Pancreas (tissue), 10 donors: ENCODE measurements at regions not wholly inside any gene's neighbourhood (a gene's known extent, or its start where the extent isn't known, plus 50 kb on each side); places are given as distances from the start of the nearest gene placed in this dataset.

Experiments used
- ATAC-seq, 4 donors: fragments of 200-7000 bp; cut with Tn5 transposase; one replicate each; pipeline versions ENCODE4 v1.8.0 to v1.9.1; 2020; ENCODE audit warnings: mild to moderate bottlenecking in 4 of 4, moderate library complexity in 4 of 4
- DNase-seq, 6 donors: peaks; one replicate each; pipeline ENCODE4 v3.0.0-alpha.2; 2020
- FAIRE-seq: peaks from 2 replicates; lab custom pipeline; 2012; peaks lifted over from hg19 to GRCh38; lab: Jason Lieb, UNC
- H3K27ac ChIP-seq, 4 donors: fragments of 200-600 bp; sonication (generic); 1 replicate in 3 of 4; 2 replicates in 1 of 4; pipeline versions ENCODE4 v1.5.0 to v1.8.0; 2020
- H3K27me3 ChIP-seq, 4 donors: fragments of 200-600 bp; one replicate each; pipeline ENCODE4 v1.8.0; 2021
- H3K36me3 ChIP-seq, 3 donors: fragments of 200-600 bp; sonication (generic) in 1 of 3; one replicate each; pipeline versions ENCODE4 v1.5.0 to v1.8.0; 2020 to 2021
- H3K4me1 ChIP-seq, 3 donors: fragments of 200-600 bp; one replicate each; pipeline ENCODE4 v1.8.0; 2021
- H3K4me3 ChIP-seq, 4 donors: fragments of 200-600 bp; sonication (generic) in 2 of 4; one replicate each; pipeline versions ENCODE4 v1.5.0 to v1.8.0; 2020 to 2021
- H3K9me3 ChIP-seq, 4 donors: fragments of 200-600 bp; one replicate each; pipeline ENCODE4 v1.8.0; 2021
- WGBS, 2 donors: extraction: QIAGEN DNeasy Blood & Tissue Kit; methylation state at CpG; one replicate each; pipeline ENCODE4 v1.1.7; 2013; 5-methylcytosine and 5-hydroxymethylcytosine counted together
- intact Hi-C, 3 donors: fragments of 100-400 bp; cut with DNase I; formaldehyde crosslinking; loops; one replicate each; pipeline versions ENCODE4 v1.11.1 to v1.14.2; 2022
- TF ChIP-seq, protein P1 (sequence below), 4 donors: fragments of 200-600 bp; sonication (generic) in 3 of 4; IDR thresholded peaks; one replicate each; pipeline versions ENCODE4 v1.5.0 to v1.8.0; 2021; ENCODE audit warnings: antibody characterized with exemption in 4 of 4
- donor health status: healthy with polysubstance abuse.
- donor health status: DM: no; HTN: no; CAD: no; lungs with moderate emphysema.
- donor health status: DM: no; HTN: no; CAD: no.
- donor health status: control.
- donor health status: control.
- donor health status: Bipolar disorder and iron deficiency.
- donor health status: DM: yes; HTN: yes; CAD: no.
- donor health status: DM: no; HTN: no; CAD: no.
- donor health status: DM: no; HTN: no; CAD: no.
- donor health status: DM: yes; HTN: yes; CAD: no.

GRCh38 chr2:493228-493627 is 184.0 kb downstream of the TMEM18 start:
- no peak overlapping the region for H3K4me3 ChIP-seq
- FAIRE-seq (no peak), DNase-seq (no peak), ATAC-seq (no peak)
- no peaks in the 10 kb centered on the region for H3K36me3 ChIP-seq
- TF ChIP-seq, protein P1, sequence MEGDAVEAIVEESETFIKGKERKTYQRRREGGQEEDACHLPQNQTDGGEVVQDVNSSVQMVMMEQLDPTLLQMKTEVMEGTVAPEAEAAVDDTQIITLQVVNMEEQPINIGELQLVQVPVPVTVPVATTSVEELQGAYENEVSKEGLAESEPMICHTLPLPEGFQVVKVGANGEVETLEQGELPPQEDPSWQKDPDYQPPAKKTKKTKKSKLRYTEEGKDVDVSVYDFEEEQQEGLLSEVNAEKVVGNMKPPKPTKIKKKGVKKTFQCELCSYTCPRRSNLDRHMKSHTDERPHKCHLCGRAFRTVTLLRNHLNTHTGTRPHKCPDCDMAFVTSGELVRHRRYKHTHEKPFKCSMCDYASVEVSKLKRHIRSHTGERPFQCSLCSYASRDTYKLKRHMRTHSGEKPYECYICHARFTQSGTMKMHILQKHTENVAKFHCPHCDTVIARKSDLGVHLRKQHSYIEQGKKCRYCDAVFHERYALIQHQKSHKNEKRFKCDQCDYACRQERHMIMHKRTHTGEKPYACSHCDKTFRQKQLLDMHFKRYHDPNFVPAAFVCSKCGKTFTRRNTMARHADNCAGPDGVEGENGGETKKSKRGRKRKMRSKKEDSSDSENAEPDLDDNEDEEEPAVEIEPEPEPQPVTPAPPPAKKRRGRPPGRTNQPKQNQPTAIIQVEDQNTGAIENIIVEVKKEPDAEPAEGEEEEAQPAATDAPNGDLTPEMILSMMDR (IDR thresholded peaks at IDR 0.05): no peak
- H3K4me1 ChIP-seq: no peaks in the 10 kb centered on the region
- 68 to 79% methylated on average over 4 of the region's 4 CpGs for WGBS, 2 donors
- no peaks in the 10 kb centered on the region for H3K27me3 ChIP-seq
- H3K9me3 ChIP-seq: no peaks in the 10 kb centered on the region
- intact Hi-C loops: no loop called here
- no peak overlapping the region for H3K27ac ChIP-seq

- Histone ChIP-seq H3K4me3 (no peak overlapping the region), H3K4me1 (no peaks in the 10 kb centered on the region), H3K27ac (no peak overlapping the region), H3K36me3 (no peaks in the 10 kb centered on the region), H3K9me3 (no peaks in the 10 kb centered on the region), H3K27me3 (no peaks in the 10 kb centered on the region)
- FAIRE-seq (no peak), ATAC-seq (no peak), DNase-seq (no peak)
- 64 to 73% methylated on average over 14 of the region's 14 CpGs for WGBS, 2 donors
- intact Hi-C loops: no loop called here
- TF ChIP-seq, protein P1 (IDR thresholded peaks at IDR 0.05): no peak
These were observed 185.0 kb downstream of the TMEM18 start for GRCh38 chr2:492178-492577.

- Histone ChIP-seq H3K27me3 (no peaks in the 10 kb centered on the region), H3K4me1 (no peaks in the 10 kb centered on the region), H3K36me3 (no peaks in the 10 kb centered on the region), H3K4me3 (no peak overlapping the region), H3K27ac (no peak overlapping the region), H3K9me3 (no peaks in the 10 kb centered on the region)
- ATAC-seq: no peak
- TF ChIP-seq, protein P1 (IDR thresholded peaks at IDR 0.05): no peak
- FAIRE-seq: no peak
- 71 to 76% methylated on average over 12 of the region's 12 CpGs for WGBS, 2 donors
- intact Hi-C loops: no loop called here
- no peak for DNase-seq
These were observed 187.4 kb downstream of the TMEM18 start for GRCh38 chr2:489838-490237.

DNA sequence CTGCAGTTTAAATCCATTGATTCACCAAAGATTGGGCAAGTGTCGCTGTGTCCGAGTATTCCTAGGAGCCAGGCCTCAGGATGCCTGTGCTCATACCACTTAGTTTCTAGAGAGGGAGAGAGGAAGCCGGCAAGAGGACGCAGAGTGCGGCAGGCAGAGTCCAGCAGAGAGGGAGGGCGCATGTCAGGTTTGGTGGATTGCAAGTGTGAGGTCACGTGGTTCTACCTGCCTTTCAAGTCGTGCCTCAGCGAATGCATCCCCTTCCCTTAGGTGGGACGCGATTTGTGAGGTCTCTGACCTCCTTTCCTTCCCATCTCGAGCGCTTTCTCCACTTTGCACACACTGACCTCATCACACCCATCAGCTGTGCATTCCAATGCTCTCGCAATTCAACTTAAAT is 188.1 kb downstream of the TMEM18 start:
- intact Hi-C loops: no loop called here
- Histone ChIP-seq H3K9me3 (no peaks in the 10 kb centered on the region), H3K4me3 (no peak overlapping the region), H3K4me1 (no peaks in the 10 kb centered on the region), H3K36me3 (no peaks in the 10 kb centered on the region), H3K27ac (no peak overlapping the region), H3K27me3 (no peaks in the 10 kb centered on the region)
- no peak for FAIRE-seq
- TF ChIP-seq, protein P1 (IDR thresholded peaks at IDR 0.05): no peak
- DNase-seq: no peak
- no peak for ATAC-seq
- 64 to 72% methylated on average over 14 of the region's 14 CpGs for WGBS, 2 donors

DNA sequence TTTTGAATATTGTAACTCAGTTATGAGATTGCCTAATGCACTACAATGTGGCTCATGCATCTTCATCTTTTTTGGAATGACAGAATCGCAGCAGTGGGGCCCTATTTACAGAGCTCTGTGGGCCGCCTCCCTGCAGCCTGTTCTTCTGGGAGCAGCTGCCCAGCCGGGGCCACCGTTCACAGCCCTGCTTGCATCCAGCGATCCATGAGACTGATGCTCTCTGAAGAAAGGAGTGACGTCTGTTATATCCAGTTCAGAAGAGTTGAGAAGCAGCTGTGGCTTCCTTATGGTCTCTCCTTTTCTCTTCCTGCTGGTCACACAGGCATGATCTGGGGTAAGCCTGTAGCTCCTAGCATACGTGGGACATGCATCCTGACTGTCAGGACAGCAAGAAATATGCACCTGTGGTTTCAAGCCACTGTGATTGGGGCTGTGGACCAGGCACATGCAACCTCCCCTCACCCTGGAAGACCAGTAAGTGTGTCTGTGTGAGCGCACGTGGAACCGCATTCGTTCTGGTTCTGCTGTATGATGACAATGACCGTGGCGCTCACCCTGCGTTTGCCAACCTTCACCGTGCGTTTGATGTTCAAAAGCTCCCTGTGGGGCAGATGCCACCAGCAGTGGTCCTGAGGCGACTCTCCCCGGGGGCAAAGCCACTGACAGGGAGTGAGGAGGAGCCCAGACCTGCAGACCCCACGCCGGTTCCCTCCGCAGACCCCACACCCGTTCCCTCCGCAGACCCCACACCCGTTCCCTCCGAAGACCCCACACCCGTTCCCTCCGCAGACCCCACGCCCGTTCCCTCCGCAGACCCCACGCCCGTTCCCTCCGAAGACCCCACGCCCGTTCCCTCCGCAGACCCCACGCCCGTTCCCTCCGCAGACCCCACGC is 189.8 kb downstream of the TMEM18 start:
- 74 to 84% methylated on average over 29 of the region's 40 CpGs for WGBS, 2 donors

More for the DNA sequence above, 189.8 kb downstream of the TMEM18 start:
- Histone ChIP-seq H3K36me3 (no peaks in the 10 kb centered on the region), H3K9me3 (no peaks in the 10 kb centered on the region), H3K27ac (no peak overlapping the region), H3K4me1 (no peaks in the 10 kb centered on the region), H3K4me3 (no peak overlapping the region), H3K27me3 (no peaks in the 10 kb centered on the region)
- ATAC-seq (no peak), FAIRE-seq (no peak), DNase-seq (no peak)
- TF ChIP-seq, protein P1 (IDR thresholded peaks at IDR 0.05): no peak
- intact Hi-C loops: no loop called here
